SK-N-MC (cell line): ENCODE measurements at regions not wholly inside any gene's neighbourhood (a gene's known extent, or its start where the extent isn't known, plus 50 kb on each side); places are given as distances from the start of the nearest gene placed in this dataset.

ENCODE experiments used
- EZH2 ChIP-seq: fragments of 200-600 bp; sonication (generic); IDR thresholded peaks from one replicate; pipeline ENCODE4 v1.6.1; 2017; ENCODE audit warnings: antibody characterized with exemption
- FOXP2 ChIP-seq: optimal IDR thresholded peaks from 2 replicates; pipeline ENCODE3; 2011; ENCODE audit warnings: mild to moderate bottlenecking, moderate library complexity; ENCODE audit not compliant: insufficient read depth; ENCODE audit errors: extremely low read length, control extremely low read depth
- POLR2AphosphoS5 ChIP-seq: IDR thresholded peaks from 2 replicates; pipeline ENCODE4 v1.6.1; 2012; ENCODE audit warnings: mild to moderate bottlenecking, low read depth, low read length, borderline replicate concordance

DNA sequence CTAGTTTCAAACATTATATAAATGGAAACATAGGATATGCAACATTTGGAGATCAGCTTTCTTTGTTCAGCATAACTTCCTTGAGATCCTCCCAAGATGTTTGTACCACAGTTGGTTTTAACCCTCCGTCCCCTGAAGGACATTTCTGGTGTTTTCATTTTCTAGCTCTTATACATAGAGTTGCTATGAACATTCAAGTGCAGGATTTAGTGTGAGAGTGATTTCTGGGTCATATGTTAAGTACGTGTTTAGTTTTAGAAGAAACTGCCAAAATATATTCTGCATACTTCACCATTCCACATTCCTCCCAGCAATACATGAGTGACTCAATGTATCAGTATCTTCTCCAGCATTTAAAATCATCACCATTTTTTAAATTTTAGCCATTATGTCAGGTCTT, 588.7 kb upstream of the PFKP start:
- TF ChIP-seq EZH2, result no peak
- TF ChIP-seq POLR2AphosphoS5, result no peak
- no peak for TF ChIP-seq FOXP2
